ENCODE measurements at regions not wholly inside any gene's neighbourhood (a gene's known extent, or its start where the extent isn't known, plus 50 kb on each side); places are given as distances from the start of the nearest gene placed in this dataset.

DNA sequence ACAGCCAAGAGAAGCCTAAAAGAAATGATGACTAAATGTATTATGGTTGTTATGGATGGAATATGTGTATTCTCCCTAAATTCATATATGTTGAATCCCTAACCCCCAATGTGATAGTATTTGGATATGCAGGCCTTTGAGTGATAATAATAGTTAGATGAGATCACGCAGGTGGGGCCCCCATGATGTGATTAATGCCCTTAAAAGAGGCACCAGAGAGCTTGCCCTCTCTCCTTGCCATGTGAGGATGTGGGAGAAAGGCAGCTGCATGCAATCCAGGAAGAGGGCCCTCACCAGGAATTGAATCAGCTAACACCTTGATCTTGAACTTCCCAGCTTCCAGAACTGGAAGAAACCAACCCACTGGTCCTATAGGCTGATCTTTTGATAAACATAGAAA lies 190.6 kb upstream of the TCF21 start:
- dilution Hi-C loops (cut with HindIII; ENCODE audit: low sequenced_read_pairs, unreplicated experiment) (no loop called here), intact Hi-C loops (cut with micrococcal nuclease) (no loop called here), in situ Hi-C loops (cut with MboI; ENCODE audit: low sequenced_read_pairs) (no loop called here)
- Histone ChIP-seq H3K36me3 (ENCODE audit: control insufficient read depth, insufficient read depth, low read length) (no peaks in the 10 kb centered on the region), H2AK9ac (replicated peaks; ENCODE audit: low read depth, low read length, poor library complexity) (no peak overlapping the region), H3K9me3 (ENCODE audit: control insufficient read depth, insufficient read depth, low read length) (no peaks in the 10 kb centered on the region), H4K5ac (ENCODE audit: low read depth, low read length) (no peak overlapping the region; the same call in 1 of the 2 replicates), H3K18ac (ENCODE audit: low read depth, low read length) (peak overlapping the region; percentile 52; the same call in 1 of the 2 replicates), H3K9ac (ENCODE audit: low read depth, low read length) (no peak overlapping the region), H2BK20ac (ENCODE audit: low read depth, low read length) (no peak overlapping the region; the same call in 1 of the 2 replicates), H4K8ac (ENCODE audit: low read depth in 2 of 2, low read length in 2 of 2) (no peak overlapping the region), H2BK120ac (ENCODE audit: low read depth, low read length) (no peak overlapping the region), H3K4me1 (ENCODE audit: control insufficient read depth, insufficient read depth, low read length) (peaks cover 4% of the 10 kb centered on the region), H4K20me1 (ENCODE audit: insufficient read depth, low read length) (no peaks in the 10 kb centered on the region), H2AK5ac (ENCODE audit: low read depth, low read length) (no peak overlapping the region), H3K4ac (ENCODE audit: low read depth, low read length) (no peak overlapping the region), H2AFZ (replicated peaks; ENCODE audit: low read length, poor library complexity) (no peak overlapping the region), H3K14ac (replicated peaks; ENCODE audit: low read depth, low read length) (no peak overlapping the region), H3K79me1 (ENCODE audit: low read depth in 1 of 2, low read length in 2 of 2) (no peaks in the 10 kb centered on the region), H3K23ac (ENCODE audit: low read depth, low read length) (no peak overlapping the region), H2BK5ac (ENCODE audit: low read depth, low read length, poor library complexity, severe bottlenecking) (no peak overlapping the region), H3K4me2 (ENCODE audit: low read depth, low read length) (no peak overlapping the region), H4K91ac (ENCODE audit: insufficient read depth, low read depth, low read length) (no peak overlapping the region), H3K27ac (ENCODE audit: insufficient read depth, low read length) (no peak overlapping the region), H2BK15ac (ENCODE audit: low read depth, low read length) (0 out of 3 replicates have a peak overlapping the region, but pooled peaks have one; percentile 18), H3K27me3 (ENCODE audit: control insufficient read depth, insufficient read depth, low read length) (no peaks in the 10 kb centered on the region), H3K4me3 (ENCODE audit: insufficient read depth, low read depth, low read length) (no peak overlapping the region), H3K56ac (ENCODE audit: extremely low read depth, insufficient read depth, low read length) (no peak overlapping the region), H3K9me1 (ENCODE audit: insufficient read depth, low read length) (peaks cover 4% of the 10 kb centered on the region; the same call in 1 of the 2 replicates)
- TF ChIP-seq MXI1 (IDR thresholded peaks at IDR 0.05; ENCODE audit: borderline replicate concordance, low read depth, low read length) (no peak), CHD1 (IDR thresholded peaks at IDR 0.05; ENCODE audit: low read depth, low read length) (no peak), ELK1 (IDR thresholded peaks at IDR 0.05; ENCODE audit: borderline replicate concordance, low read depth, low read length) (no peak), MAZ (IDR thresholded peaks at IDR 0.05; ENCODE audit: borderline replicate concordance, low read depth, low read length) (no peak), BHLHE40 (IDR thresholded peaks at IDR 0.05; ENCODE audit: low read depth, low read length) (no peak), RAD21 (IDR thresholded peaks at IDR 0.05; ENCODE audit: low read length) (no peak), FOS (IDR thresholded peaks at IDR 0.05; ENCODE audit: low read depth, low read length) (no peak), CTCF (conservative IDR thresholded peaks at IDR 0.05; ENCODE audit: low read depth, low read length) (no peak), NFE2L2 (IDR thresholded peaks at IDR 0.05; ENCODE audit: low read depth, low read length) (no peak), SMC3 (IDR thresholded peaks at IDR 0.05; ENCODE audit: low read depth, low read length) (no peak), RFX5 (IDR thresholded peaks at IDR 0.05; ENCODE audit: low read depth, low read length) (no peak), CEBPB (IDR thresholded peaks at IDR 0.05; ENCODE audit: low read depth, low read length) (no peak), POLR2A (IDR thresholded peaks at IDR 0.05; ENCODE audit: low read depth, low read length) (no peak), RCOR1 (IDR thresholded peaks at IDR 0.05; ENCODE audit: insufficient replicate concordance, low read length) (no peak), MAFK (IDR thresholded peaks at IDR 0.05; ENCODE audit: low read depth, low read length) (no peak)
- TF ChIP-seq, protein P1, sequence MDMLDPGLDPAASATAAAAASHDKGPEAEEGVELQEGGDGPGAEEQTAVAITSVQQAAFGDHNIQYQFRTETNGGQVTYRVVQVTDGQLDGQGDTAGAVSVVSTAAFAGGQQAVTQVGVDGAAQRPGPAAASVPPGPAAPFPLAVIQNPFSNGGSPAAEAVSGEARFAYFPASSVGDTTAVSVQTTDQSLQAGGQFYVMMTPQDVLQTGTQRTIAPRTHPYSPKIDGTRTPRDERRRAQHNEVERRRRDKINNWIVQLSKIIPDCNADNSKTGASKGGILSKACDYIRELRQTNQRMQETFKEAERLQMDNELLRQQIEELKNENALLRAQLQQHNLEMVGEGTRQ (IDR thresholded peaks at IDR 0.05; ENCODE audit: low read depth, low read length) = no peak
- DNase-seq (no peak), ATAC-seq (ENCODE audit: low read depth) (no peak)
- CTCF ChIA-PET = no interaction called here
- BruUV-seq (replicated peaks) = no TSS peak
- WGBS, 2 experiments (ENCODE audit: extremely low coverage in 2 of 2, insufficient read length in 1 of 2) = no CpG with 5 or more reads among the region's 1 CpG
- POLR2A ChIA-PET (ENCODE audit: unreplicated experiment) = no interaction called here

Measured in IMR-90 (cell line).